ENCODE measurements at regions not wholly inside any gene's neighbourhood (a gene's known extent, or its start where the extent isn't known, plus 50 kb on each side); places are given as distances from the start of the nearest gene placed in this dataset.

- DNase-seq (ENCODE audit: low read depth in 2 of 2) = no peak
Observed at GRCh38 chr3:178244733-178245709, 291.2 kb upstream of the KCNMB2 start.

GRCh38 chr3:178246004-178246403, 290.2 kb upstream of the KCNMB2 start:
- DNase-seq (ENCODE audit: low read depth in 2 of 2) = no peak

GRCh38 chr3:178255315-178255714, 280.9 kb upstream of the KCNMB2 start:
- DNase-seq (ENCODE audit: low read depth in 2 of 2) = no peak

- no peak for DNase-seq (ENCODE audit: low read depth in 2 of 2)
Observed at GRCh38 chr3:178257491-178257890, 278.7 kb upstream of the KCNMB2 start.

- DNase-seq (ENCODE audit: low read depth in 2 of 2) = no peak
Observed at GRCh38 chr3:178258121-178258520, 278.1 kb upstream of the KCNMB2 start.

- DNase-seq (ENCODE audit: low read depth in 2 of 2) = no peak
Observed at GRCh38 chr3:178259703-178260102, 276.5 kb upstream of the KCNMB2 start.

- DNase-seq (ENCODE audit: low read depth in 2 of 2) = no peak
Observed at GRCh38 chr3:178260887-178261565, 275.2 kb upstream of the KCNMB2 start.

GRCh38 chr3:178263236-178263916, 272.9 kb upstream of the KCNMB2 start:
- no peak for DNase-seq (ENCODE audit: low read depth in 2 of 2)

- no peak for DNase-seq (ENCODE audit: low read depth in 2 of 2)
Observed at GRCh38 chr3:178267158-178267844, 268.9 kb upstream of the KCNMB2 start.

- no peak for DNase-seq (ENCODE audit: low read depth in 2 of 2)
Observed at GRCh38 chr3:178270838-178271237, 265.4 kb upstream of the KCNMB2 start.

GRCh38 chr3:178271740-178272387, 264.4 kb upstream of the KCNMB2 start:
- DNase-seq (ENCODE audit: low read depth in 2 of 2) = no peak

GRCh38 chr3:178272841-178273240, 263.4 kb upstream of the KCNMB2 start:
- DNase-seq (ENCODE audit: low read depth in 2 of 2) = no peak

- no peak for DNase-seq (ENCODE audit: low read depth in 2 of 2)
Observed at GRCh38 chr3:178274711-178275110, 261.5 kb upstream of the KCNMB2 start.

- no peak for DNase-seq (ENCODE audit: low read depth in 2 of 2)
Observed at GRCh38 chr3:178275311-178275710, 260.9 kb upstream of the KCNMB2 start.

GRCh38 chr3:178275793-178276192, 260.4 kb upstream of the KCNMB2 start:
- no peak for DNase-seq (ENCODE audit: low read depth in 2 of 2)

GRCh38 chr3:178277605-178278004, 258.6 kb upstream of the KCNMB2 start:
- DNase-seq (ENCODE audit: low read depth in 2 of 2) = no peak

GRCh38 chr3:178283561-178283960, 252.7 kb upstream of the KCNMB2 start:
- no peak for DNase-seq (ENCODE audit: low read depth in 2 of 2)

- no peak for DNase-seq (ENCODE audit: low read depth in 2 of 2)
Observed at GRCh38 chr3:178284181-178284580, 252.1 kb upstream of the KCNMB2 start.

- DNase-seq (ENCODE audit: low read depth in 2 of 2) = no peak
Observed at GRCh38 chr3:178288074-178288473, 248.2 kb upstream of the KCNMB2 start.

GRCh38 chr3:178289544-178290160, 246.6 kb upstream of the KCNMB2 start:
- no peak for DNase-seq (ENCODE audit: low read depth in 2 of 2)

All from stimulated activated CD8-positive, alpha-beta memory T cell treated with anti-CD3 and anti-CD28 coated beads, Interleukin-15, amount 100 ng/mL, for 4 hours (primary cell).